NCI-H2029 treated with DMSO at 0.1 percent for 48 hours (cell line): ENCODE measurements at regions not wholly inside any gene's neighbourhood (a gene's known extent, or its start where the extent isn't known, plus 50 kb on each side); places are given as distances from the start of the nearest gene placed in this dataset.
"Not testable (repeated sequence)": the region's sequence is repeated elsewhere in the genome, so short reads cannot be mapped to it uniquely, and the experiment has no call there.

Experiments used
- DNase-seq: peaks from one replicate; lab custom pipeline; 2025; lab: John Stamatoyannopoulos, UW

GRCh38 chr13:44149231-44149630 is 224.4 kb upstream of the SERP2 start:
- not testable (repeated sequence) for DNase-seq

GRCh38 chr13:44149821-44150220 is 223.8 kb upstream of the SERP2 start:
- DNase-seq: no peak

GRCh38 chr13:44151474-44151873 is 222.2 kb upstream of the SERP2 start:
- no peak for DNase-seq

GRCh38 chr13:44153496-44153895 is 220.1 kb upstream of the SERP2 start:
- no peak for DNase-seq

GRCh38 chr13:44155422-44156293 is 218.0 kb upstream of the SERP2 start:
- DNase-seq: peak; percentile 59

GRCh38 chr13:44156294-44156658 is 217.3 kb upstream of the SERP2 start:
- DNase-seq: no peak

GRCh38 chr13:44157606-44158005 is 216.0 kb upstream of the SERP2 start:
- no peak for DNase-seq

- no peak for DNase-seq
Observed at GRCh38 chr13:44158098-44158521, 215.5 kb upstream of the SERP2 start.

GRCh38 chr13:44158881-44159632 is 214.6 kb upstream of the SERP2 start:
- DNase-seq: no peak

- no peak for DNase-seq
Observed at GRCh38 chr13:44159633-44160279, 213.9 kb upstream of the SERP2 start.

- DNase-seq: no peak
Observed at GRCh38 chr13:44160591-44161191, 212.9 kb upstream of the SERP2 start.

GRCh38 chr13:44163108-44163507 is 210.5 kb upstream of the SERP2 start:
- no peak for DNase-seq

- no peak for DNase-seq
Observed at GRCh38 chr13:44165221-44165888, 208.3 kb upstream of the SERP2 start.

GRCh38 chr13:44165889-44166496 is 207.6 kb upstream of the SERP2 start:
- DNase-seq: no peak

GRCh38 chr13:44169018-44169911 is 204.4 kb upstream of the SERP2 start:
- DNase-seq: no peak

- no peak for DNase-seq
Observed at GRCh38 chr13:44170731-44171130, 202.9 kb upstream of the SERP2 start.

GRCh38 chr13:44171156-44171555 is 202.5 kb upstream of the SERP2 start:
- DNase-seq: no peak

- no peak for DNase-seq
Observed at GRCh38 chr13:44171861-44172260, 201.8 kb upstream of the SERP2 start.

- no peak for DNase-seq
Observed at GRCh38 chr13:44172281-44172810, 201.3 kb upstream of the SERP2 start.
